Muscle of arm (tissue), 1 donor: ENCODE measurements at regions not wholly inside any gene's neighbourhood (a gene's known extent, or its start where the extent isn't known, plus 50 kb on each side); places are given as distances from the start of the nearest gene placed in this dataset.

ENCODE experiments used
- DNase-seq: peaks from one replicate; pipeline ENCODE4 v3.0.0-alpha.2; 2013

DNA sequence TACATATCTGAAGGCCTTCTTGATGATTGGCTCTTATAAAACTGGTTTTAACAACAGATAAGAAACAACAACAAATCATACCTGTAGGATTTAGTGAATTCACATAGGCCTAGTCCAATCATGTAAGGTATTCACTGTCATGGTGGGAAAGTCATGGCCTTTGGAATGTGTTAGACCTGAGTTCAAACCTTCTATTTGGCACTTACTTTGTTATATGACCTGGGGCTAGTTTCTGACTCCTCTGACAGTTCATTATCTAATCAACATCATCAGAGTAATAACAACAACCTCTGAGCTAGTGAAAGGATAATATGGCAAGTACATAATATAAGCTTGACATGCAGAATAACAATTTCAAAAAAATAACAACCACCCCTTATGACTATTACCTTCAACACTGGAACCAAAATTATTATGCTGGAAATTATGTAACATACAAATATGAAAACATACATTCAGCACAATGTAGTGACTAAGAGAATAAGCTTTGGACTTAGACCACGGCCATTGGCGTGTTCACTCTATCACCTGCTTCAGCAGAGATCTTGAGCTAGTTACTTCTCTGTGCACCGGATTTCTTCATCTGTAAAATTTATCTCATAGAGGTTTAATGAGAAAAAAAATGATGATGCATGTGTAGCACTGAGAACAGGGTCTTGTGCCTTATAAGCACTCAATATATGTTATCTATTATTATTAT is 597.6 kb downstream of the LMO4 start:
- no peak for DNase-seq

DNA sequence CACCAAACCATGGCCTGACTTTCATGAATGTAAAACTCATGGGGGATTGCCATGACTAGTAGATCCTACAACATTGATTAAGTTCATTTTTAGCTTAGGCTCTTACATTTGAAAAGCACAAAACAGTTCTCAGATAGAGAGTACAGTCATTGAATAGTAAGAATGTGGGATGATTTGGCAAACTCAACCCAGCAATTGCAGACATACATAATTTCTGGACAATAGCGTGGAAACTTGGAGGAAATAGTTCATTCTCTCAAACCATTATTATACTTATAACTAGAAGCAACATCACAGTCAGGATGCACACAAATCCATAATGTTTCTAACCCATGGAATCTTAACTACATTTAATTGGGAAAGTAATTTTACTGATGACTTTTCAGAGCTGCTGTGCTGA is 598.2 kb downstream of the LMO4 start:
- DNase-seq, result peak; percentile 52

DNA sequence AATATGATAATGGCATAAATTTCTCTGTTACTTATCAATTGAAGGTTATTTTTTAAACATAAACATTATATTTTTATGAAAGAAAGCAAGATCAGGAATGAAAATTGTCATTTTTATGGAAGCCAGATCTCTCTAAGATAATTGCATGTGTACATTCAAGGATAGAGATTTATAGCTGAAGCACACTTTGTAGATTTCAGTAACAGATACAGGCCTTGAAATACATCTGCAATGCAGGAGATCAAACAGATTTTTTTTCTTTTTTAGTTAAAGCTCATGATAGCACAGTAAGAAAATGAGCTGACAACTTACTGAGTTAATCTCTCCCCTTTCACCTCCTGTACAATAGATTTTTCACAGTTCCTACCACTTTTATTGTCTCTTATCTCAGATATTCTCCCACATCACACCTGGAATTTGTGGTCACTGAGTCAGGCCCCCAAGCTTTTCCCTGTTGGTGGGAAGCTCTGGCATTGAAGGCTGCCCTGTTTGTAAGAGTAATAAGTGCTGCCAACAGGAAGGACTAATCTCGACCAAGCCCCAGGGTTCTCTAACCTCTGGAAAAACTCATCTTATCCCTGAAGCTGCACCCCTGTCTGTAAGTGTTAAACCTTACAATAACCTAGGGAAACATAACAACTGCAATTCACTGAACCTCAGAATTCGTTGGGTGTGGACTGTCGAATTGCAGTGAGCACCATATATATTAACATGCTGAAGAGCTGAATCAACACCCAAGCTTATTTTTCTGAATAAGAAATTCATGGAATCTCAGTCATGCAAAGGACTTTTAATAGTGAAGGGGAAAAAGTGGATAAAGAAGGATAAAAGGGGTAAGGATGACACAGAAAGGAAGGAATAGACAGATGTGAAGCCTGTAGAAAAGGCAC is 599.0 kb downstream of the LMO4 start:
- DNase-seq, result no peak

DNA sequence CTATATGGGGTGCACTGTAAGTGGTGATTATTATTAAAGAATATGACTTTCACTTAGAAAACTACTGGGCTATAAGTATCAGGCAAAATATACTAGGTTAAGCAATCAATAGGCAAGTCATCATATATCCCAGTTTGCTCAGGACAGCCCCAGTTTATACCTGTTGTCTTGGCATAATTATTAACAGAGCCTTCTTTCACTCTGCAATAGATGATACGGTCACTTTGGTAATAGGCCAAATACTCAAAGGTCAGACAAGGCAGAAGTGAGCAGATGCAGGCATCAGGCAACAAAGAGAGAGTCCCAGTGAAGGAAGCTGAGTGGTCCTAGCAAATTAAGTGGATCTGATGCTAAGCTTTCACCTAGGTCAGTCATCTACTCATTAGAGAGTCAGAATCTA is 599.9 kb downstream of the LMO4 start:
- no peak for DNase-seq

DNA sequence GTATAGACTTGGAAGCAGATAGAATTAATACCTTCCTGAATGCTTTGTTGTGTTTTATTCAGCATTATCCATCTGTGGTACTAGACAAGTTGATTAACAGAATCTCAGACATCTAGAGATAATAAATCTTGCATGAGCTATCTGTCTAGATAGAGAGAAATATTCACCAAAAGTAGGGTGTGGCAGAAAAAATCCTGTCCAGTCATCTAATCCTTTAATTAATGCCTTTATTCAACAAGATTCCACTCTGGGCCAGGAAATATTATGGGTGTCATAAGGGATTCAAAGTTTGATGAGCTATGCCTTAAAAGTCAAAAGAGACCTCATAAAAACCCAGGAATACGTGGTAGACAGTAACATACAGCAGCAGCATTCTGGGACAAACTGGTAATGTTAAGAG is 601.2 kb downstream of the LMO4 start:
- no peak for DNase-seq

DNA sequence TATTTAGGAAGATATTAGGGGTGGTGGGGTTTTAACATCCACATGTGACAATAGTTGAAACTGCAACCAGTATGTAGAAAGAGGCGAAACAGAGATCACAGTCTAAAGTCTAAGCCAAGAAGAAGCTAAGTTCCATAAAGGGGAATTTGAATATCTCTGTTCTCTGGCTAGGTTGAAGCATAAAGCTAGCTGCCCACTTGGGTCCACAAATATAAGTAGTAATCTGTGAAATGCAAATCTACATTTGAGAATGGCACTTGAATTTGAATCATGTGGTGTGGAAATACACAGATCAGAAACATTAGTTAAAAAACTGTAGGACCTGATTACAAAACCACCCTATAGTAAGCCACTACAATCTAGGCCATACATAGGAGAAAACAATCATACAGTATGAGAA is 602.1 kb downstream of the LMO4 start:
- DNase-seq, result no peak

DNA sequence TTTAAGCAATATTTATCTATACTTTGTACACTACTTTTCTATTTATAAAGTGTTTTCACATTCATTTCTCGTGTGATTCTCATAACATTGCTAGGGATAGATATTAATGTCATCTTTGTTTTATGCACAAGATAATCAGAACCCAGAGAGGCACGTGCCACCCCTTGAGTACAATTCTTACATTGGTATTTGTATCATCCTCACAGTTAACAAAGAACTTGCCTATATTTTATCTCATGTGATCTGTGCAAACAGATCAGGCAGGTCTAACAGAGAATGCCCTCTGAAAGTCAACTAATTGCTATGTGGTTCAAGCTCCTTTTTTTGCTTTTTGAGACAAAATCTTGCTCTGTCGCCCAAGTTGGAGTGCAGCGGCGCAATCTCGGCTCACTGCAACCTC is 604.5 kb downstream of the LMO4 start:
- no peak for DNase-seq

DNA sequence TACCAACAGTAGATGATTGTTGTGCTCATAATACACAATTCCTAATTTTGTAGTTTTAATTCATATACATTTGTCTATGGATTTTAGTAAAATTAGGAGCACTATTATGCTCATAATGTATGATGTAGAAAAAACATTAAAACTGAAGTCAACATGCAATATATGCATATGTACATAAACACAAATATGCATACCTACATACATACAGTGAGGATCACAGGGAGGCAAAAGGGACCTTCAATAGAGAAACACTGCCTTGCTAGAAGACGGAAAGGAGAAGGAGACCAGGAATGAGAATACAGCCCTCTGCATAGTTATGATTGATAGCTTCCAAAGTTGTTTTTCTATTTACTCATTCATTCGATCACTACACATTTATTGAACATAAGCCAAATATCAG is 606.5 kb downstream of the LMO4 start:
- DNase-seq, result no peak

DNA sequence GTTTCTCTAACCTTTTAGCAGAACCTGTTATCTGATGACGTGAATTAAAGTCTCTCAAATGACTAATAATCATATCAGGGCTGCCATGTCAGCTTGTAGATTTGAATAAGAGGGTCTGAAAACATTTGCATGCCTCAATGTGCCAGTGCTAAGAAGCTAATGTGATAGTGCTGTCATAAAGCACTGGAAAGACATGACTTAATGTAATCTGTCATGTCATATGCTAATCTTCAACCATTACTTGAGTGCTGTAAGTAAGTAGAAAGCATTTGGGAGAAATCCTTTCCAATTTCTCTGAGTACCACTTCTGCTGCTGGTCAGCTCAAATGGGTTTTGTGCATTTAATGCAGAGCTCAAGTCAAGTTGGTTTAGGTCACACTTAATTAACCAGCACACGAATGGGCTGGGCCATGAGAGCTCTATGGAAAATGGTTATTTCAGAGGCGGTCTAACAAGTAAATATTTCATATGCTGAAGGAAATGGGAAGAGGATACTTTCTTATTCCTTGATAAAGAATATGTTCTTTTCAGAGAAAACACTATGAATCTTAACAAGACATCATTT is 609.2 kb downstream of the LMO4 start:
- DNase-seq, result no peak

DNA sequence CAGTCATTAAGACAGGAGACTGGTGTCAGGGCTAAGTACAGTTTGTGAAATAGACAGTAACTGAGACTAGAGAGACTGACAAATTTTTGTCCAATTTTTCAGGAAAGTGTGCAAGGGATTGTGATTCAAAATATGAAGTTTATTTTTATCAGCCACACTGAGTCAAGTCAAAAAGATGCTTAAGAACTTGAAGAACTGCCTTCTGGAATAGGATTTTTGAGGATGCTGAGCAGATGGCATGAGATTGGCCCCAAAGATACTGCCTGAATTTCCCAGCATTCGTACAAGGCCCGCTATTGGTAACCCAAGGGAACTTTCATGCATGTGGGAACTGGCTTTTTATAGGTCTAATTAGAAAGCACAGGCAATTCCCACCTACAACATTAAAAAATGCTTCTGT is 610.0 kb downstream of the LMO4 start:
- no peak for DNase-seq

DNA sequence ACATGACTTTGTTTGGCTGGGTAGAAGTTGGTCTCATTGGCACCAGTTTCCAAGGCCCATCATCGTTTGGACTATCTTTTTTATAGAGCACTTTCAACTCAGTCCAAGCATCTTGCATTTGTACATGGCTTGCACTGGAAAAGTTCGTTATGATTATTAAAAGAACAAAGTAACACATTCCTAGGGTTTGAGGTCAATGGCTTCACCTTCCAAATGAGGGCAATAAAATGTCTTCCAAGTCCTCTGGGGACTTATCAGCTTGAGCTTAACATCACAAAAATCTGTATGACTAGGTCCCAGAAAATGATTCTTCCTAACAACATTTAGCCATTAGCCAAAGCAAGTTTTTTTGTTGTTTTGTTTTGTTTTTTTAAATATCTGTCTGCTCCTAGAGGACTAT is 610.8 kb downstream of the LMO4 start:
- DNase-seq, result no peak

DNA sequence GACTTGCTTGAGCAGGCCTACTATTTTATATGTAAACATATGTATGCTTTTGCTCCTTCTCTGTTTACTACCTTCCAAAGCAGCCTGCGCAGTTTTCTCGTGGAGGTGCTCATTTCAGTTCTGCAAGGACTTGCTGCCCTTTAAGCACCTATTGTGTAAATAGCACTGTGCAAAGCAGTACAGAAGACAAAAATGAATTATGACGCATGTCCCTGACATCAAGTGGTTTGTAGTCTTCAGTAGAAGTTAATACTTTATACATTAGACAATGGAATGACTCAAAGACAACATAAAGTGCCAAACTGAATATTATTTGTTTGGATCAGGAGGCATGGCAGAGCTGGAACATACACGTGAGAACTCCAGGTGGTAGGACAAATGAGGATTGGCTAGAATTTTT is 611.7 kb downstream of the LMO4 start:
- DNase-seq, result no peak

DNA sequence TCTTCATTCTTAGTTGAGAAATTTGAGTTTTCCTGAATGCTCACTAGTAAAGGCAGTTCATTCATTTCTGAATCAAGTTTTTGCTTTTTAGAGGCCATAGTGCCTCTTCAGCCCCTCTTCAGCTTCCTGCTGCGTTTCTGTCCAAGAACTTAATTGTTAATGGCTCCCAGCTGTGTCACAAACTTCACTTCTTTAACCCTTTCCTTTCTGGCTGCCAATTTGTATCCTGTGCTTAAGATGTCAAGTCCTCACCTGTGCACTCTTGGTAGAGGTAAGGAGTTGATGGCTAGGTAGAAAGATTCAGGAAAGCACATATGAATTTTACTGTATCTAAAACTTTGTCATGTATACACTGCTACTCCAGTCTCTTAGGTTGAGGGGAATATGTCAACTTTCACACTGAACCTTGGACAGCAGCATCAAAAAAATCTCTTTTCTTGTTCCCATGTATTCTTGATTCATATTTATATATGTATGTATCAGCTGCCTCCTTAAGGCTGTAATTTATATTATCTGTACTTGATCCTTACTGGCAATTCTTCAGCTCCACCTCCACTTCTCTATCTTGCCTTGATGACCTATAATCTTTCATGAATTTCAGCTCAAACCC is 612.8 kb downstream of the LMO4 start:
- peak; percentile 15 for DNase-seq

DNA sequence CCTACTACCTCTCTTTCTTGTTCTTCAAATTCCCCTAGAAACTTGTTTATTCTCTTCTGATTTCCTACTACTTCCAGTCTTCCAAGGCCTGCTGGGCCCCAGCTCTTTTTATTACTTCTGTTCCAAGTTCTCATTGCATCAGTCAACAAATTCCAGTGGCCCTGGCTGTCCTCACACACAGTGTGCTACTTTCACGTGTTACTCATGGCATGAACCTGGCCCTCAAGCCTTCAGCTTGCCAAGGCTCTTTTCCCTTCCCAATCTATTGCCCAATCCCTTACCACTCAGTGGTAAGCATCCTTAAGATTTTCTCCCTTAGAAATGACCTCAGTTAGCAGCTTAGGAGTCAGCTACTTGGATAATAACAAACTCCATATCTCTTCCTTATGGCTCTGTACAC is 613.5 kb downstream of the LMO4 start:
- DNase-seq, result no peak

DNA sequence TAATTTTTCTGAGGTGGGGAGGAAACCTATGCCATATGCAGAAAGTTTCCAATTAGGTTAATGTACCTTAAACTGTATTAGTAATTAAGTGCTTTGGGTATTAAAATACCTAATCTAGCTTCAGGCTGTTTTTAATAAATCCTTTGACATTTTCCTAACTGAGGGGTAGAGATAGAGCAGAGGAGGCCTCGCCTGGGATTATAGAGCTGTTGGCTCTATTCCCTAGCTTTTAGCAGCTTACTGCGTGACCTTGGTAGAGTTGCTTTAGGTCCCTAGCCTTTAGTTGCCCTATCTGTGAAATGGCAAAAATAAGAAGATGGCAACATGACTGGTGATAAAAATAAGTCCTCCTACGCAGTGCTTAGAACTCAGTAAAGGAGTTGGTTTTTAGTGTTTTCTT is 621.0 kb downstream of the LMO4 start:
- DNase-seq, result no peak

DNA sequence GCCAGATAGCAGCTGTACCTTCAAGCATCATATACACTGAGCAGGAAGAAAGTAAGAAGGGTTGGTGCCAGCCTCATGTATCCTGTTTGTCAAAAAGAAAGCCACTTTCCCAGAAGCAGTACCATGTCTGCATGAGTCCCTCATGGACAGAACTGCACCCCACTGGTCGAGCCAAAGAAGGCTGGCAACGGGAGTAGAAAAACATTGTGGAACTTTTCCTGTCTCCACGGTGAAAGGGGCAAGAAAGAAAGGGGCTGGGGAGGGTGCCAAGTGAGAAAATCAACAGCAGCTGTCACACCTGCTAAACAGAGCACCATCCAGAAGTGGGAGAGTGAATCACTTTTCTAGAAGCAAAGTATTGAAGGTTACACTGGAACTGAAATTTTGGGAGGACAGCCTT is 621.7 kb downstream of the LMO4 start:
- DNase-seq, result no peak

DNA sequence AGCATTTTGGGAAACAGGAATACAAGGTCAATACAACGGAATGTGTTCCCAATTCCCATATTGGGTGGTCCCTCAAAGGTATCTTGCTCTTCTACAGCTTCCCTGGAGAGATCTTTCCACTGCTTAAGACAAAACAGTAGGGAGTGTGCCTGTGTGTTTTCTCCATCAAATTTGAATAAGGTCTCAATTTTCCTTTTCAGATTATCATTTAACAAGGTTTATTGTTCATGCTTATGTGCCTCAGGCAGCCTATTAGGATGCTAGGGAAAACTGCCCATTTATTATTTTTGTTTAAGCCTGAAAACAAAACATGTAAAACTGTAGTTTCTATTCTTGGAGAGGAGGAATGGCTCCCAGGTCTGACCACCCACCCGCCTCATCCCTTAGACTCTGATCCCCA is 622.7 kb downstream of the LMO4 start:
- no peak for DNase-seq

DNA sequence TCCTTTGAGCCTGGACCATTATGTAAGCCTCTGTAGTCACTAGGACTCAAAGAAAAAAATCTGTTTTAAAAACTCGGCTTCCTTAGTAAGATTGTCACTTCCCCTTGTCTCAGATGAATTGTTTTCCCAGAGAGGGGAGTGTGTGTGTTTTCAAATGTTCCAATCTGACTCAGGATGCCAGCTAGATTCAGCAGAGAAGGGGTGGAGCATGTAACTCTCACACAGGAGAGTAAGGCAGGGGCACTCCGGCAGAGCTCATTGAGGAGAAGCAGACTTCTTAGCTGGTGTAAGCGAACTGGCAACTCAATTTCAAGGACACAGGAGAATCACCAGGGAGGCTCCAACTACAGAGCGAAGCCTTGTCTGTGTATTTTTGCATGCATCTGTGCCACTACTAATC is 623.2 kb downstream of the LMO4 start:
- no peak for DNase-seq

DNA sequence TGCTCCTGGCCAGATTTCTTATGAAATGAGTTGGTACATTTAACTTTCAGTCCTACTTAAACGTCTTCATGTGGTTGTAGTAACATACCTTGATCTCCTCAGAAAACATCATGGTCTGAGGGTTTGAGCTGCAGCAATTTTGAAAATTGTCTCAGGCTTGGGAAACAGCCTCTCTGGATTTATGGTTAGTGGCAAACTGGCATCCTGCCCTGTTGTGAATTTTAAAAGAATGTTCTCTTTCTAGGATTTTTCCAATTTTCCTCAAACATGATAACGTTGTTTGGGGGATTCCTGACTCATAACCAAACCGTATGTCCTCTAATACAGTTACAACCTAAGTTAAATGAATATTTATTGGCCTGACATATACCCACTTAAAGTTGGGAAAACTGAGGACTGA is 624.4 kb downstream of the LMO4 start:
- no peak for DNase-seq

DNA sequence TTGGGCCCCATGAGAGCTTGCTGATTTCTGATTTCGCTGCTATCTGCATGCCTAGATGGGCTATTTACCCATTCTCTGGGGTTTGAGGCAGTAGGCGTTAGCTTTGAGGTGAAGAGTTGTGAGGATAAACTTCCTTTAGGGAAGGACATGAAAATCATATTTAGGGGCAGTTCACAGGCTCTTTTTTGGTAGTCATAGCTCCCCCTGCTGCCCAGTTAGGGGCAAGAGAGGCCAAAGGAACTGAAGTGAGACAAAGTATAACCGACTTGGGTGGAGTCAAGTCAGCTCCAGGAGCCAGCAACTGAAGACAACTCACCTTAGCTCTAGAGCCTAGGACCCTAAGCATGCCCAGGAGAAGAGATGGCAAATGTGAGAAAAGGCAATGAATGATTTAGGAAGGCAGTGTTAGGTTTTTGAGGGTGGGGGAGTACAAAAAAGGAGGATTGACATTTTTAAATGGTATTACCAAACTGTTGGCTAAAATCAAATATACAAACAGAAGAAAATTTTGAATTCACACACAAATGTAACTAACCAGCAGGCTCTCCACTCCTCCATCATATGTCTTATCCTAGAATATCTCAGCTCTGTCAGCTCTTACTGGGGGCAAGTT is 625.2 kb downstream of the LMO4 start:
- DNase-seq, result peak; percentile 71

DNA sequence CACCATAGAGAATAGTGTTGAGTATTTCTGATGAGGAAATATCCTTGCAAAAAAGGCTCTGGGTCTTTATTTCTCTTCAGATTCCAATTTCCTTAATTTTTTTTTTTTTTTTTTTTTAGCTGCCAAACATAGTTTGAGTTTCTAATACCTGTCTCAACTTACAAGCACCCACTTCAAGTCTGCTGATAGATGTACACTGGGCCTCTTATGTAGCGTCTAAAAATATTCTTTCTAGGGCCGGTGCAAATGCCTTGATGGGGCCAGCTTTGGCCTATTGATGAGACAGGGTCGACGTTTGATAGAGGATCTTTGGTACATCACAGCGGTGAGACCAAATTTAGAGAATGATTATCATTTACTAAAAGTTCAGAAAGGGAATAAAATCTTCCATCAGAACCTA is 626.4 kb downstream of the LMO4 start:
- DNase-seq, result no peak

DNA sequence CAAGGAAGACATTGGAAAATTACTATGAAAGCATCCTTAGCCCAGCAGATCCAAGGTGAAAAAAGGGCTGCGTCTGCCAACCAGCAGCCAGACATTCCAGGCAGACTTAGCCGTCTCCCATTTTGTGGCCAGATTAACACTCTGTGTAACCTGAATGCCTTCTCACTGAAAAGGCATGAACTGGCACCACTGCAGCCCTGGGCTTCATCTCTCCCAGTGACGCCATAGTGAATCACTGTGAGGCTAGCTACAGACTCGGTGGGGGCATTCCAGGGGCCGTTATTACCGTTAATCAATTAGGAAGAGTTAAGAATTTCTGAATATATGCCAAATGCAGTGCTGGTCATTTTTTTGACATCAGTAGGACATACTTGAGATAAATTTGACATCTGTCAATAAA is 627.4 kb downstream of the LMO4 start:
- DNase-seq, result no peak
